Ascending aorta (tissue), 2 donors: ENCODE measurements at regions not wholly inside any gene's neighbourhood (a gene's known extent, or its start where the extent isn't known, plus 50 kb on each side); places are given as distances from the start of the nearest gene placed in this dataset.

Source experiments
- DNase-seq, 2 donors: peaks; one replicate each; pipeline ENCODE4 v3.0.0-alpha.2; 2019; ENCODE audit warnings: low spot score in 2 of 2
- H3K27ac ChIP-seq, 2 donors: fragments of 200-600 bp; sonication (generic); one replicate each; pipeline ENCODE4 v1.5.1; 2016 to 2017; ENCODE audit warnings: mild to moderate bottlenecking in 1 of 2
- H3K27me3 ChIP-seq: fragments of 200-600 bp; sonication (generic); one replicate; pipeline ENCODE4 v1.5.1; 2017
- H3K36me3 ChIP-seq, 2 donors: fragments of 200-600 bp; sonication (generic); one replicate each; pipeline ENCODE4 v1.5.1; 2016
- H3K4me1 ChIP-seq, 2 donors: fragments of 200-600 bp; sonication (generic); one replicate each; pipeline ENCODE4 v1.5.1; 2016 to 2017; ENCODE audit warnings: mild to moderate bottlenecking in 1 of 2
- H3K4me3 ChIP-seq, 2 donors: fragments of 200-600 bp; sonication (generic); one replicate each; pipeline ENCODE4 v1.5.1; 2016 to 2017; ENCODE audit warnings: mild to moderate bottlenecking in 1 of 2
- H3K9me3 ChIP-seq, 2 donors: fragments of 200-600 bp; sonication (generic); one replicate each; pipeline ENCODE4 v1.5.1; 2016
- intact Hi-C: fragments of 100-400 bp; cut with DNase I; formaldehyde crosslinking; loops from one replicate; pipeline ENCODE4 v1.15.1; 2023
- TF ChIP-seq, protein P1 (sequence below), 3 experiments: fragments of 200-600 bp in 2 of 3; fragments of 450-650 bp in 1 of 3; sonication (generic) in 2 of 3; IDR thresholded peaks; one replicate each; pipeline ENCODE4 v1.5.1; 2016 to 2019; ENCODE audit warnings: antibody characterized with exemption in 3 of 3, mild to moderate bottlenecking in 1 of 3, moderate library complexity in 1 of 3

DNA sequence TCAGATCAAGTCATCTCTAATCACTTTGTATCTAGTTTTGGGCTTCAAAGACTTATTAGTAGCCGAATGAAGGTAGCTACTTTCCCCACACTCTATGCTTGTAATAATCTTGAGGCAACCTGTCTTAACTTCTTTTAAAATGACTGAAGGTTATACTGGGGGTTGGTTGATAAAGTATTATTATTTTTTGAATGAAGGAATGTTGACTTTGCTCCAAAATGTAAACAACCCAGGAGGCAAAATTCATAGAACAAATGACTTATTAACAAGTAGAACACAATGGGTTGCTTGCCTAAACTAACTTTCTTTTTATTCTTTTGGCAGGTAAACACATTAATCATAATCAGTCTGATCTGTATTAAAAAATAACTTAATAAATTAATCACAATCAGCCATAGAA is 440.0 kb downstream of the USP25 start:
- intact Hi-C loops: no loop called here
- Histone ChIP-seq H3K36me3 (no peaks in the 10 kb centered on the region), H3K9me3 (no peaks in the 10 kb centered on the region), H3K4me3 (no peak overlapping the region), H3K27me3 (no peaks in the 10 kb centered on the region), H3K4me1 (no peaks in the 10 kb centered on the region), H3K27ac (no peak overlapping the region)
- TF ChIP-seq, protein P1, sequence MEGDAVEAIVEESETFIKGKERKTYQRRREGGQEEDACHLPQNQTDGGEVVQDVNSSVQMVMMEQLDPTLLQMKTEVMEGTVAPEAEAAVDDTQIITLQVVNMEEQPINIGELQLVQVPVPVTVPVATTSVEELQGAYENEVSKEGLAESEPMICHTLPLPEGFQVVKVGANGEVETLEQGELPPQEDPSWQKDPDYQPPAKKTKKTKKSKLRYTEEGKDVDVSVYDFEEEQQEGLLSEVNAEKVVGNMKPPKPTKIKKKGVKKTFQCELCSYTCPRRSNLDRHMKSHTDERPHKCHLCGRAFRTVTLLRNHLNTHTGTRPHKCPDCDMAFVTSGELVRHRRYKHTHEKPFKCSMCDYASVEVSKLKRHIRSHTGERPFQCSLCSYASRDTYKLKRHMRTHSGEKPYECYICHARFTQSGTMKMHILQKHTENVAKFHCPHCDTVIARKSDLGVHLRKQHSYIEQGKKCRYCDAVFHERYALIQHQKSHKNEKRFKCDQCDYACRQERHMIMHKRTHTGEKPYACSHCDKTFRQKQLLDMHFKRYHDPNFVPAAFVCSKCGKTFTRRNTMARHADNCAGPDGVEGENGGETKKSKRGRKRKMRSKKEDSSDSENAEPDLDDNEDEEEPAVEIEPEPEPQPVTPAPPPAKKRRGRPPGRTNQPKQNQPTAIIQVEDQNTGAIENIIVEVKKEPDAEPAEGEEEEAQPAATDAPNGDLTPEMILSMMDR (IDR thresholded peaks at IDR 0.05): no peak
- no peak for DNase-seq

DNA sequence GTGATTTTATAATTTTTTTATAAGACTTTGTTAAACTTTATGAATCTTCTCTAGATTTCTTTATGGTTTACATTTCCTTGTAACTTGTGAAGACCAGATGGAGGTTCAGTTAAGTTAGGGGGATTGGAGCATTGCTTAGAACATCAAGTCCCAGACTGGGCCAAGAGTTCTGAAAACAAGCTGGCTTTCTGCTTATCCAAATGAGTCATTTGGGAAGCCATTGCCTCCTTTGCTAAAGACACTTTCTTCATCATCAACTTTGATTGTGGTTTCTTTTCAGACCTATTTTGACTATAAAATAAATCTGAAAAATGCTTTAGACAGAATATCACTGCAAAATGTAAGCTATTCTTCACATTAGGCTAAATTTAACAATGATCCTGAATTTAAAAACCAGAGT is 446.8 kb downstream of the USP25 start:
- no peak for DNase-seq
- Histone ChIP-seq H3K36me3 (no peaks in the 10 kb centered on the region), H3K27ac (no peak overlapping the region), H3K4me3 (no peak overlapping the region), H3K27me3 (no peaks in the 10 kb centered on the region), H3K9me3 (no peaks in the 10 kb centered on the region), H3K4me1 (peaks cover 0 to 2% of the 10 kb centered on the region in 2 donors)
- intact Hi-C loops: no loop called here
- TF ChIP-seq, protein P1 (IDR thresholded peaks at IDR 0.05): no peak

DNA sequence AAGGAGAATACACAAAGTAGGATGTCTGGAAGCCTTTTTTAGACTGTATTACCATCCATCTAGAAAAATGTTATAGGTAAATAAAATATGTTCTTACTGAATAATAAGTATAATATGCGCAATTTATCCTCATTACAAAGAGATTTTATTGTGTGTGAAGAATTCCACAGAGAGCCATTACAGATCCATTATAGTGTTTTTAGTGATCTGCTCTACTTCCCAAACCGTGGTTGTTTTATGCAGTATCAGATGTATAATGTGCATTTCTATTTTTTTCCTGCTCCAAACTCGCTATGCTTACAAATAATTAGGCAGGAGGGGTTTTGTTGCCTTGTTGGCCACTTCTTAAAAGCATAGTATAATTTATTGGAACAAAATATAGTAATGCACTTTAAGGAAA is 447.8 kb downstream of the USP25 start:
- intact Hi-C loops: no loop called here
- H3K27me3 ChIP-seq: no peaks in the 10 kb centered on the region
- no peak overlapping the region for H3K27ac ChIP-seq
- H3K9me3 ChIP-seq: no peaks in the 10 kb centered on the region
- H3K4me3 ChIP-seq: no peak overlapping the region
- no peaks in the 10 kb centered on the region for H3K36me3 ChIP-seq
- TF ChIP-seq, protein P1 (IDR thresholded peaks at IDR 0.05): no peak
- DNase-seq: no peak
- peaks cover 0 to 2% of the 10 kb centered on the region in 2 donors for H3K4me1 ChIP-seq

DNA sequence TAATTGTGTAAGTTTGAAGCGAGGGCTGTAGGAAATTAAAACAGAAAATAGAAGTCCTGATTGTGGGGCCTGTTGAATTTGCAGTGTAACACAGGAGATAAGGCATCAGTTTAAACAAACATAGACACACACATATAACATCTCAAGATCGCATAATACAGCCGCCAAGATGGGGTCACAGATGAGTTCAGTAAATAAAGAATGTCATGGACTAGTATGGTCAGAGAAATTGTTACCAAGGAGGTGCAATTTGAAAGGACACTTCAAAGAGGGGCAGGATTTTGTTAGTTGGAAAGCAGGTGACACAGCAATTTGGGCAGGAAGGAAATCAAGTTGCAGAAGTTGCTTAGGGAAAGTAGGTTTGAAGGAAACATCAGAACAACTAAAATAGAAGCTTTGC is 450.0 kb downstream of the USP25 start:
- Histone ChIP-seq H3K4me1 (peaks cover 0 to 2% of the 10 kb centered on the region in 2 donors), H3K9me3 (no peaks in the 10 kb centered on the region)
- intact Hi-C loops: no loop called here

DNA sequence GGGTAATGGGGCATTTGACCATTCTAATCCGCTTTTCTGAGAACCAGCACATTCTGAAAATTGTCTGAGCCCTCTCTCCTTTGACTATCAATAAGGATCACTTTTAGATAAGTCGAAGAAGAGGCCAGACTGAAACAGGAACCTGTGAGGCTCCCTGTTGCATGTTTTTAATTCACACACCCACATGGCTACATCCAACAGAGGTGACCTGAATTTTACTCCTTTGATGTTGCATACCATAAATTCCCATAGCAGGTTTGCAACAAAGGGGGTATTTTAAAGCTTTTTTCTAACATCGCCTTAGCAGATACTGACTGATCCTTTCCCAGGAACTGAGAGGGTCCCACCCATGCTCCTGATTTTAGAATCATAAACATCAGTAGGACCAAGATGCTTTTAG is 450.8 kb downstream of the USP25 start:
- TF ChIP-seq, protein P1 (IDR thresholded peaks at IDR 0.05): no peak
- no peak overlapping the region for H3K27ac ChIP-seq
- no peak overlapping the region for H3K4me3 ChIP-seq
- H3K9me3 ChIP-seq: no peaks in the 10 kb centered on the region
- H3K27me3 ChIP-seq: no peaks in the 10 kb centered on the region
- H3K4me1 ChIP-seq: peaks cover 0 to 2% of the 10 kb centered on the region in 2 donors
- intact Hi-C loops: no loop called here
- no peak for DNase-seq
- H3K36me3 ChIP-seq: no peaks in the 10 kb centered on the region

More for the DNA sequence above, 450.0 kb downstream of the USP25 start:
- TF ChIP-seq, protein P1 (IDR thresholded peaks at IDR 0.05): no peak
- no peaks in the 10 kb centered on the region for H3K36me3 ChIP-seq
- DNase-seq: no peak
- H3K27ac ChIP-seq: no peak overlapping the region
- H3K27me3 ChIP-seq: no peaks in the 10 kb centered on the region
- H3K4me3 ChIP-seq: no peak overlapping the region

DNA sequence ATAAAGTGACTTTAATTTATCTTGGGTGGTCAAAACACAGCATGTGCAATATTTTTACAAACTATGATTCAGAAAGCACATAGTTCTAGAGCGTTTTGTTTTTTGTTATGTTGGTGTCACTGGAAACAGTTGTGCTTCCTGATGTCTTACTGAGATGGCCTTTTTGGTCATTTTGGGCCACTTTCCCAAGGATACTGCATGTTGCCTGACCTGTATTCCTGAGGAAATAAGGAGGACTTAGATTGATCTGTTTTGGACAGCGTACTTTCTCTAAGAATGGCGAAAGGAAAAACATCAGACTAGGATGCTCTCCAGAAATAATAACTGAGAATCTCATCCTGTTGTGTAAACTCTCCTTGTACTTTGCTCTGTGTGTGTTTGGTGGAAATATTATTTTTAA is 451.2 kb downstream of the USP25 start:
- no peak overlapping the region for H3K27ac ChIP-seq
- H3K36me3 ChIP-seq: no peaks in the 10 kb centered on the region
- H3K27me3 ChIP-seq: no peaks in the 10 kb centered on the region
- intact Hi-C loops: no loop called here
- TF ChIP-seq, protein P1 (IDR thresholded peaks at IDR 0.05): no peak
- peaks cover 0 to 2% of the 10 kb centered on the region in 2 donors for H3K4me1 ChIP-seq
- DNase-seq: no peak
- no peak overlapping the region for H3K4me3 ChIP-seq
- no peaks in the 10 kb centered on the region for H3K9me3 ChIP-seq
